Esophagus muscularis mucosa (tissue), 4 donors: ENCODE measurements at regions not wholly inside any gene's neighbourhood (a gene's known extent, or its start where the extent isn't known, plus 50 kb on each side); places are given as distances from the start of the nearest gene placed in this dataset.

ENCODE experiments used
- DNase-seq: peaks from one replicate; pipeline ENCODE4 v3.0.0-alpha.2; 2017; ENCODE audit errors: extremely low spot score
- H3K27ac ChIP-seq, 4 donors: fragments of 200-600 bp; sonication (generic); replicated peaks in 1 of 4; 1 replicate in 3 of 4; 2 replicates in 1 of 4; pipeline ENCODE4 v1.5.1; 2016 to 2019; ENCODE audit warnings: mild to moderate bottlenecking in 1 of 4
- H3K27me3 ChIP-seq, 4 donors: fragments of 200-600 bp; sonication (generic); one replicate each; pipeline versions ENCODE4 v1.5.1 to v1.6.0; 2016 to 2019
- H3K36me3 ChIP-seq, 4 donors: fragments of 200-600 bp; sonication (generic); one replicate each; pipeline ENCODE4 v1.5.1; 2016 to 2019
- H3K4me1 ChIP-seq, 4 donors: fragments of 200-600 bp; sonication (generic); one replicate each; pipeline ENCODE4 v1.5.1; 2016 to 2019
- H3K4me3 ChIP-seq, 4 donors: fragments of 200-600 bp; sonication (generic); 1 replicate in 2 of 4; 2 replicates in 2 of 4; pipeline ENCODE4 v1.5.1; 2016 to 2019; ENCODE audit warnings: mild to moderate bottlenecking in 4 of 4, moderate library complexity in 1 of 4
- H3K9me3 ChIP-seq, 4 donors: fragments of 200-600 bp; sonication (generic); 1 replicate in 3 of 4; 2 replicates in 1 of 4; pipeline ENCODE4 v1.5.1; 2016 to 2019
- EP300 ChIP-seq: sonication (generic); formaldehyde crosslinking; IDR thresholded peaks from one replicate; pipeline ENCODE4 v1.6.1; 2017; ENCODE audit warnings: antibody characterized with exemption
- POLR2A ChIP-seq: fragments of 450-650 bp; IDR thresholded peaks from one replicate; pipeline ENCODE4 v1.6.1; 2017; ENCODE audit warnings: antibody characterized with exemption, moderate library complexity, mild to moderate bottlenecking, low read depth
- POLR2AphosphoS5 ChIP-seq, 2 donors: sonication (generic); formaldehyde crosslinking; IDR thresholded peaks; one replicate each; pipeline ENCODE4 v1.6.1; 2017; ENCODE audit warnings: antibody characterized with exemption in 2 of 2
- whole genome bisulfite sequencing: methylation state at CpG from one replicate; pipeline ENCODE4 v1.1.5; 2018; 5-methylcytosine and 5-hydroxymethylcytosine counted together
- intact Hi-C: fragments of 100-400 bp; cut with DNase I; formaldehyde crosslinking; loops from one replicate; pipeline ENCODE4 v1.15.1; 2023
- TF ChIP-seq, protein P1 (sequence below), 3 experiments: fragments of 200-600 bp in 2 of 3; fragments of 450-650 bp in 1 of 3; sonication (generic) in 2 of 3; IDR thresholded peaks; one replicate each; pipeline ENCODE4 v1.5.1; 2017 to 2019; ENCODE audit warnings: antibody characterized with exemption in 3 of 3, mild to moderate bottlenecking in 2 of 3, moderate library complexity in 1 of 3

DNA sequence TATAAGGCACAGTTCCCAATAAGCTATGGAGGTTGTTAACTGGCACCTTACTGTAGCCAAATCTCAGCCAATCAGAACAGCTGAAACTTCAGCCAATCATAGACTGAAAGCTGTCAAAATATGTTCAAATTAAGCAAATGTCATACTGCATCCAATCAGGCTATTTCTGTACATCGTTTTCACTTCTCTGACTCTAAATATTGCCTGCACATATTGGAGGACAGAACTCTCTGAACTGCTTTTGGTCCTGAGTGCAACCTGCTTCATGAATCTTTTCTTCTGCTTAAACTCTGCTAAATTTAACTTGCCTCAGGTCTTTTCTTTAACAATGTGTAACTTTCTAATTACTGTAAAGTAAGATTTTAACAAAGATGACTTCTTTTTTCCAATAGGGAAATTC lies 1198.9 kb upstream of the PCDH7 start:
- H3K27ac ChIP-seq, result no peak overlapping the region
- TF ChIP-seq POLR2AphosphoS5 (IDR thresholded peaks at IDR 0.05), result no peak
- TF ChIP-seq POLR2A, result no peak
- TF ChIP-seq EP300, result no peak
- H3K4me3 ChIP-seq, result no peak overlapping the region
- H3K27me3 ChIP-seq, result no peaks in the 10 kb centered on the region
- H3K4me1 ChIP-seq, result no peaks in the 10 kb centered on the region
- WGBS, result 79% methylated on average over 1 of the region's 1 CpG
- H3K36me3 ChIP-seq, result no peaks in the 10 kb centered on the region
- intact Hi-C loops, result no loop called here
- DNase-seq, result no peak
- H3K9me3 ChIP-seq, result peaks cover 0 to 5% (median 0%) of the 10 kb centered on the region in 4 donors

DNA sequence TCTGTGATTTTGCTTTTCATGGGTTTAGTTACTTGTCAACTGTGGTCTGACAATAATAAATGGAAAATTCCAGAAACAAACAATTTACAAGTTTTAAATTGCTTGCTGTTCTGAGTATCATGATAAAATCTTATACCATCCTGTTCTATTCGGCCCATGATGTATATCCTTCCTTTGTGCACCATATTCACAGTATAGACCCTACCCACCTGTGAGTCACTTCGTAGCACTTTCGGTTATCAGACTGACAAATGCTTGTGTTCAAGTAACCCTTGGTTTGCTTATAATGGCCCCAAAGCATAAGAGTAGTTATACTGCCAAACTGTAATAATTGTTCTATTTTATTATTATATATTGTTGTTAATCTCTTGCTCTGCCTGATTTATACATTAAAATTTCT lies 1183.4 kb upstream of the PCDH7 start:
- Histone ChIP-seq H3K4me1 (no peaks in the 10 kb centered on the region), H3K36me3 (no peaks in the 10 kb centered on the region), H3K27ac (no peak overlapping the region), H3K27me3 (no peaks in the 10 kb centered on the region), H3K4me3 (no peak overlapping the region), H3K9me3 (no peaks in the 10 kb centered on the region)
- 90% methylated on average over 3 of the region's 3 CpGs for WGBS
- intact Hi-C loops, result no loop called here
- TF ChIP-seq, protein P1, sequence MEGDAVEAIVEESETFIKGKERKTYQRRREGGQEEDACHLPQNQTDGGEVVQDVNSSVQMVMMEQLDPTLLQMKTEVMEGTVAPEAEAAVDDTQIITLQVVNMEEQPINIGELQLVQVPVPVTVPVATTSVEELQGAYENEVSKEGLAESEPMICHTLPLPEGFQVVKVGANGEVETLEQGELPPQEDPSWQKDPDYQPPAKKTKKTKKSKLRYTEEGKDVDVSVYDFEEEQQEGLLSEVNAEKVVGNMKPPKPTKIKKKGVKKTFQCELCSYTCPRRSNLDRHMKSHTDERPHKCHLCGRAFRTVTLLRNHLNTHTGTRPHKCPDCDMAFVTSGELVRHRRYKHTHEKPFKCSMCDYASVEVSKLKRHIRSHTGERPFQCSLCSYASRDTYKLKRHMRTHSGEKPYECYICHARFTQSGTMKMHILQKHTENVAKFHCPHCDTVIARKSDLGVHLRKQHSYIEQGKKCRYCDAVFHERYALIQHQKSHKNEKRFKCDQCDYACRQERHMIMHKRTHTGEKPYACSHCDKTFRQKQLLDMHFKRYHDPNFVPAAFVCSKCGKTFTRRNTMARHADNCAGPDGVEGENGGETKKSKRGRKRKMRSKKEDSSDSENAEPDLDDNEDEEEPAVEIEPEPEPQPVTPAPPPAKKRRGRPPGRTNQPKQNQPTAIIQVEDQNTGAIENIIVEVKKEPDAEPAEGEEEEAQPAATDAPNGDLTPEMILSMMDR (IDR thresholded peaks at IDR 0.05), result no peak
- TF ChIP-seq EP300, result no peak
- TF ChIP-seq POLR2A, result no peak
- no peak for TF ChIP-seq POLR2AphosphoS5 (IDR thresholded peaks at IDR 0.05)
- DNase-seq, result no peak

DNA sequence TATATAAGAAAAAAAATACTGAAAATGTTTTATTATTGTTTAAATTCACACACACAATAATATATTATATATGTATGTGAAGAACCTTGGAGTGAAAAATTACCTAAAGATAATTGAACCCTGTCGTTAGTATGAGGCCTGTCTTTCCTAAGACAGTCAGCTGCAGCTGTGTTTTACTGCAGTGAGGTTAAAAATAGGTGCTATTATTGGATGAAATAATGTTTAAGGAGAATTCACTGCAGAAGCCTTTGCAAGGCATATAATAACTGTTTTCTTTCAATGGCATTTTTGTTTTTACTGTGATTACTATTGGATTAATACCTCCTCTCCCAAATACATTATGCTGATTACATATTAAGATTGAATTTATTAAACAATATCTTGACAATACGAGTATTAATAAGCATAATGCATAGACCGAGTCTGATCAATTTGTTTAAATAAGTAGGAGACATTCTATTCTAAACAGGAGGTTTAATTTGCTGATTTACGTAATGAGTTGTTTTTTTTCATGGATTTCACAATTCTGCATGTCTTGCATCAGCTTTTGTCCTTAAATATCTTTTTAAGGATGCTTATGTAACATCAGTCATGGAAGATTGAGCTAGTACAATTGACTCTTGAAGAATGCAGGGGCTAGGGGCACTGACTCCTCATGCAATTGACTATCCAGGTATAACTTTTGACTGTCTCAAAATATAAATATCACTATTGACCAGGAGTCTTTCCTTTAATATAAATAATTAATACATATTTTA lies 1181.1 kb upstream of the PCDH7 start:
- Histone ChIP-seq H3K4me3 (no peak overlapping the region), H3K27ac (no peak overlapping the region), H3K4me1 (no peaks in the 10 kb centered on the region), H3K9me3 (no peaks in the 10 kb centered on the region), H3K27me3 (no peaks in the 10 kb centered on the region), H3K36me3 (no peaks in the 10 kb centered on the region)
- intact Hi-C loops, result no loop called here
- no peak for TF ChIP-seq EP300
- no peak for TF ChIP-seq POLR2A
- TF ChIP-seq, protein P1 (IDR thresholded peaks at IDR 0.05), result no peak
- no peak for TF ChIP-seq POLR2AphosphoS5 (IDR thresholded peaks at IDR 0.05)
- DNase-seq, result no peak
- WGBS, result 58% methylated on average over 4 of the region's 4 CpGs

DNA sequence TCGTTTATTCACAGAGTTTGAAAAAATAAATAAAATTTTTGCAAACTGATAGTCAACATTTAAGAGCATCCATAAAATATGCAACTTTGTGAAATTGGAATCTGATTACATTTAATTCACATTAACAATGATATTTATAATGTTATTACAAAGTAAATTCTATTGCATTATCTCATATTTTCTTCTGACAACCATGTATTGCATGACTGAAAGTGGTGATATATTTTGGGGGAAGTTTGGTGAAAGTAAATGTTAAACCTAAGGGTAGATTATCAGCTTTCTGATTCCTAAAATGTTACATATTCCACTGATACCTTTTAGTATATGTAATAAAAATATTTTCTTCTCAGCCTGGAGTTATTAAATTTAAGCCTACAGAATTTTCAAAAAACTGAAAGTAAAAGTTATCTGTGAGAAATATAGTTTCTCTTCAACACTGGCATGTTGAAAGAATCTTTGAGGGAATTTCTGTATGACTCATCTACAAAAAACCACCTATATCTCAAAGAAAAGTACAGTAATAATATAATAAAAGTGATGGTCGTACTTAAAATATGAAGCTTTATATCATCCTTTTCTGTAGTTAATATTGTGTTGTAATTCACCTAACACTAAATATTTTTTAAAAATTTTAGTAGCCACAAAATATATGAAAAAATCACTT lies 1179.6 kb upstream of the PCDH7 start:
- H3K36me3 ChIP-seq, result no peaks in the 10 kb centered on the region
- no peak for TF ChIP-seq EP300
- no peak for TF ChIP-seq POLR2AphosphoS5 (IDR thresholded peaks at IDR 0.05)
- TF ChIP-seq, protein P1 (IDR thresholded peaks at IDR 0.05), result no peak
- no peak for TF ChIP-seq POLR2A
- no peaks in the 10 kb centered on the region for H3K27me3 ChIP-seq
- intact Hi-C loops, result no loop called here
- no peaks in the 10 kb centered on the region for H3K9me3 ChIP-seq
- no peaks in the 10 kb centered on the region for H3K4me1 ChIP-seq
- H3K4me3 ChIP-seq, result no peak overlapping the region
- 65% methylated on average over 2 of the region's 2 CpGs for WGBS
- no peak for DNase-seq
- no peak overlapping the region for H3K27ac ChIP-seq

DNA sequence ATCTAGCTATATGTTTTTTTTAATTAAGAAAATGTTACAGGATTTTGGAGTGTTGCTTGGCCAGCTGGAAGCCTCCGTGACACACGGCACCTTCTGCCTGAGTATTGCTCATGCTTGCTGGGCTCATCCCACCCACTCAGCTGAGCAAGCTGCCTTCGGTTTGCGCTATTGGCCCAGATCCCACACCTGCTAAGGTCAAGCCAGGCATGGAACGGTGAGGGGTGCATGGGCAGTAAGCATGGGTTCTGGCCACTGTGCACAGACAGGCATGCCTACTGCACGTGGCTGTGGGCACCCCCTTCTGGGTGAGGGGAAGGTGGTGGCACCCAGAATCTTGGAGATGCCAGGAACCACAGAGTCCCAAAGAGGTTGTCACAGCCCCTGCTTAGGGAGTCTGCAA lies 1178.4 kb upstream of the PCDH7 start:
- Histone ChIP-seq H3K27me3 (no peaks in the 10 kb centered on the region), H3K27ac (no peak overlapping the region), H3K9me3 (no peaks in the 10 kb centered on the region), H3K36me3 (no peaks in the 10 kb centered on the region), H3K4me3 (no peak overlapping the region), H3K4me1 (no peaks in the 10 kb centered on the region)
- no peak for DNase-seq
- TF ChIP-seq POLR2AphosphoS5 (IDR thresholded peaks at IDR 0.05) (no peak), EP300 (no peak), POLR2A (no peak)
- TF ChIP-seq, protein P1 (IDR thresholded peaks at IDR 0.05), result no peak
- intact Hi-C loops, result no loop called here
- WGBS, result 90% methylated on average over 6 of the region's 6 CpGs
